ENCODE measurements at regions not wholly inside any gene's neighbourhood (a gene's known extent, or its start where the extent isn't known, plus 50 kb on each side); places are given as distances from the start of the nearest gene placed in this dataset.
"Not testable (repeated sequence)": the region's sequence is repeated elsewhere in the genome, so short reads cannot be mapped to it uniquely, and the experiment has no call there.

- Histone ChIP-seq H3K36me3 (ENCODE audit: control insufficient read depth, insufficient read depth, low read length) (no peaks in the 10 kb centered on the region), H3K27me3 (replicated peaks; ENCODE audit: control insufficient read depth, insufficient read depth, low read length) (no peaks in the 10 kb centered on the region), H3K4me3 (replicated peaks; ENCODE audit: low read depth, low read length) (no peak overlapping the region)
- no peak for TF ChIP-seq CTCF (IDR thresholded peaks at IDR 0.05; ENCODE audit: insufficient read depth, low read length, poor library complexity, severe bottlenecking)
- no peak for DNase-seq (ENCODE audit: extremely low read depth, insufficient read length)
These were observed 450.3 kb downstream of the SHISA9 start for GRCh38 chr16:13351601-13352217.

- not testable (repeated sequence) for DNase-seq (ENCODE audit: extremely low read depth, insufficient read length); H3K36me3 ChIP-seq (ENCODE audit: control insufficient read depth, insufficient read depth, low read length); H3K27me3 ChIP-seq (replicated peaks; ENCODE audit: control insufficient read depth, insufficient read depth, low read length); H3K4me3 ChIP-seq (replicated peaks; ENCODE audit: low read depth, low read length)
These were observed 451.4 kb downstream of the SHISA9 start for GRCh38 chr16:13352796-13353195.

- H3K36me3 ChIP-seq (ENCODE audit: control insufficient read depth, insufficient read depth, low read length); H3K4me3 ChIP-seq (replicated peaks; ENCODE audit: low read depth, low read length); DNase-seq (ENCODE audit: extremely low read depth, insufficient read length); H3K27me3 ChIP-seq (replicated peaks; ENCODE audit: control insufficient read depth, insufficient read depth, low read length): not testable (repeated sequence)
These were observed 456.4 kb downstream of the SHISA9 start for GRCh38 chr16:13357842-13358241.

GRCh38 chr16:13359835-13360234, 458.4 kb downstream of the SHISA9 start:
- Histone ChIP-seq H3K36me3 (ENCODE audit: control insufficient read depth, insufficient read depth, low read length) (no peaks in the 10 kb centered on the region), H3K4me3 (replicated peaks; ENCODE audit: low read depth, low read length) (no peak overlapping the region), H3K27me3 (replicated peaks; ENCODE audit: control insufficient read depth, insufficient read depth, low read length) (no peaks in the 10 kb centered on the region)
- TF ChIP-seq CTCF (IDR thresholded peaks at IDR 0.05; ENCODE audit: insufficient read depth, low read length, poor library complexity, severe bottlenecking), result no peak
- DNase-seq (ENCODE audit: extremely low read depth, insufficient read length), result no peak

GRCh38 chr16:13372421-13372820, 471.0 kb downstream of the SHISA9 start:
- DNase-seq (ENCODE audit: extremely low read depth, insufficient read length), result no peak
- H3K4me3 ChIP-seq (replicated peaks; ENCODE audit: low read depth, low read length), result no peak overlapping the region
- H3K27me3 ChIP-seq (replicated peaks; ENCODE audit: control insufficient read depth, insufficient read depth, low read length), result no peaks in the 10 kb centered on the region
- H3K36me3 ChIP-seq (ENCODE audit: control insufficient read depth, insufficient read depth, low read length), result no peaks in the 10 kb centered on the region
- TF ChIP-seq CTCF (IDR thresholded peaks at IDR 0.05; ENCODE audit: insufficient read depth, low read length, poor library complexity, severe bottlenecking), result no peak

GRCh38 chr16:13376174-13376573, 474.8 kb downstream of the SHISA9 start:
- no peak overlapping the region for H3K4me3 ChIP-seq (replicated peaks; ENCODE audit: low read depth, low read length)
- no peaks in the 10 kb centered on the region for H3K27me3 ChIP-seq (replicated peaks; ENCODE audit: control insufficient read depth, insufficient read depth, low read length)
- no peak for DNase-seq (ENCODE audit: extremely low read depth, insufficient read length)
- no peak for TF ChIP-seq CTCF (IDR thresholded peaks at IDR 0.05; ENCODE audit: insufficient read depth, low read length, poor library complexity, severe bottlenecking)
- no peaks in the 10 kb centered on the region for H3K36me3 ChIP-seq (ENCODE audit: control insufficient read depth, insufficient read depth, low read length)

GRCh38 chr16:13377143-13377542, 475.7 kb downstream of the SHISA9 start:
- no peak for DNase-seq (ENCODE audit: extremely low read depth, insufficient read length)

More at GRCh38 chr16:13377143-13377542, 475.7 kb downstream of the SHISA9 start:
- TF ChIP-seq CTCF (IDR thresholded peaks at IDR 0.05; ENCODE audit: insufficient read depth, low read length, poor library complexity, severe bottlenecking), result no peak
- H3K27me3 ChIP-seq (replicated peaks; ENCODE audit: control insufficient read depth, insufficient read depth, low read length), result no peaks in the 10 kb centered on the region
- H3K36me3 ChIP-seq (ENCODE audit: control insufficient read depth, insufficient read depth, low read length), result no peaks in the 10 kb centered on the region
- H3K4me3 ChIP-seq (replicated peaks; ENCODE audit: low read depth, low read length), result no peak overlapping the region
